HCT116 (cell line): ENCODE measurements at regions not wholly inside any gene's neighbourhood (a gene's known extent, or its start where the extent isn't known, plus 50 kb on each side); places are given as distances from the start of the nearest gene placed in this dataset.

Experiments used
- ATF3 ChIP-seq: IDR thresholded peaks from 2 replicates; pipeline ENCODE4 v1.6.1; 2012
- CTCF ChIP-seq, 3 experiments: fragments of 200-600 bp in 1 of 3; sonication (generic) in 1 of 3; IDR thresholded peaks in 2 of 3; conservative IDR thresholded peaks in 1 of 3; 2 replicates each; pipeline ENCODE4 v1.5.1; 2012 to 2017; ENCODE audit warnings: low read depth in 2 of 3, low read length in 2 of 3, antibody characterized with exemption in 1 of 3, borderline replicate concordance in 1 of 3, control low read depth in 1 of 3, mild to moderate bottlenecking in 1 of 3, mixed read lengths in 1 of 3, mixed run types in 1 of 3, moderate library complexity in 1 of 3; ENCODE audit not compliant: insufficient read depth in 1 of 3
- EZH2 ChIP-seq: fragments of 200-600 bp; sonication (generic); IDR thresholded peaks from 2 replicates; pipeline ENCODE4 v1.6.1; 2017; ENCODE audit warnings: antibody characterized with exemption, mixed run types
- JUND ChIP-seq: IDR thresholded peaks from 2 replicates; pipeline ENCODE4 v1.6.1; 2012
- POLR2A ChIP-seq: IDR thresholded peaks from 2 replicates; pipeline ENCODE4 v1.7.0; 2011; ENCODE audit warnings: borderline replicate concordance; ENCODE audit not compliant: insufficient read depth, insufficient read length; ENCODE audit errors: extremely low read depth
- RAD21 ChIP-seq: IDR thresholded peaks from 2 replicates; pipeline ENCODE4 v1.6.1; 2012; ENCODE audit warnings: low read depth, mild to moderate bottlenecking
- TCF7L2 ChIP-seq: IDR thresholded peaks from 2 replicates; pipeline ENCODE4 v1.7.0; 2011; ENCODE audit warnings: borderline replicate concordance, inconsistent platforms; ENCODE audit not compliant: insufficient read depth, insufficient read length; ENCODE audit errors: extremely low read depth

GRCh38 chr3:55267206-55267930 is 219.7 kb downstream of the WNT5A start:
- TF ChIP-seq CTCF (IDR thresholded peaks at IDR 0.05 in 2 of 3, conservative IDR thresholded peaks at IDR 0.05 in 1 of 3; ENCODE audit: borderline replicate concordance in 1 of 3, insufficient read depth in 1 of 3, low read depth in 2 of 3, low read length in 2 of 3) (no peak), EZH2 (no peak), ATF3 (no peak), POLR2A (no peak), RAD21 (no peak), JUND (no peak), TCF7L2 (no peak)
